ENCODE measurements at regions not wholly inside any gene's neighbourhood (a gene's known extent, or its start where the extent isn't known, plus 50 kb on each side); places are given as distances from the start of the nearest gene placed in this dataset.

DNA sequence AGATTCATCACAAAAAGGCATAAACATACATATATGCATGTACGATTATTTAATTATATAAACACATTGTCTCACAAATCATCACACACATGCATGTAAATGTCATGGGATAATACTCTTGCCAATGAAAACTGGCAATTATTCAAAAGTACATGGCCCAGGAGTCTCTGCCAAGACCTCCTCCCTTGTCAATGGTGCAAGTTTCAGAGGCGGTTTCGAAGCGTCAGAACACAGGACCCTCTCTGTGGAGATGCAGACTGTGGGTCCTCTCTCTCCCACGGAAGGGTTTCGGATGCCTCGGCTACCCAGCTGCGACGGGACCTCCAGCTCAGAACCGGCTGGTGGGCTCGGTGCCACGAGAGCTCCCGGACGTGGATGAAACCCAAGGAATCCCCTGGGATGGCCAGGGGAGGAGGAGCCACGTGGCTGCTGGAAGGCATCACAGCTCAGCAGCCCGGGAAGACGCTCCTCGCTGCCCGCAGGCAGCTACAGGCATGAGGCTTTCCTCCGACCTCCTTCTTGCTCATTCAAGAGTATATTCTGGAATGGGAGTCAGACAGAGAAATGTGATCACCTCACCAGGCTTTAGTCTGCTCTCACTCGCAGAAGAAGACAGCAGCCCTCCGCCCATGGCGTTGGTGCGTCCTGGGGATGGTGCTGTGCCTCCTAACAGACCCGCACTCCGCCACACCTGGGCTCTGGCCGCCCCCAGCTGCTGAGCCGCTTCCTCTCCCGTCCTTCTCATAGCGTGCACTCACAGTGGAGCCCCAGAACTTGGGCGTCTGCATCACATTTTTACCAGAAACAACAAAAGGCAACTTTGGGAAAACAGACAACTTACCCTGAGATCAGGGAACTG, 308.8 kb downstream of the IRX2 start:
- intact Hi-C loops (cut with DNase I), result no loop called here
- Histone ChIP-seq H3K4me1 (ENCODE audit: insufficient read depth) (no peaks in the 10 kb centered on the region), H3K27me3 (no peaks in the 10 kb centered on the region), H3K36me3 (no peaks in the 10 kb centered on the region), H3K27ac (no peak overlapping the region), H3K4me3 (no peak overlapping the region), H3K9me3 (no peaks in the 10 kb centered on the region)
- DNase-seq, result no peak
- TF ChIP-seq CTCF (IDR thresholded peaks at IDR 0.05), result no peak
- no peak for TF ChIP-seq POLR2A (IDR thresholded peaks at IDR 0.05)
- no peak for TF ChIP-seq EP300 (IDR thresholded peaks at IDR 0.05)
- WGBS, 3 donors, result 75 to 80% (median 78%) methylated on average over 29 to 31 of the region's 31 CpGs

GRCh38 chr5:2441495-2442180, 309.8 kb downstream of the IRX2 start:
- intact Hi-C loops (cut with DNase I), result no loop called here
- WGBS, 3 donors, result 39 to 48% (median 39%) methylated on average over 14 of the region's 14 CpGs
- H3K4me3 ChIP-seq, result no peak overlapping the region
- TF ChIP-seq POLR2A (IDR thresholded peaks at IDR 0.05) (no peak), CTCF (IDR thresholded peaks at IDR 0.05) (no peak), EP300 (IDR thresholded peaks at IDR 0.05) (no peak)
- no peaks in the 10 kb centered on the region for H3K4me1 ChIP-seq (ENCODE audit: insufficient read depth)
- H3K9me3 ChIP-seq, result no peaks in the 10 kb centered on the region
- H3K27me3 ChIP-seq, result no peaks in the 10 kb centered on the region
- DNase-seq, result no peak
- no peaks in the 10 kb centered on the region for H3K36me3 ChIP-seq
- H3K27ac ChIP-seq, result no peak overlapping the region

GRCh38 chr5:2439608-2440007, 311.9 kb downstream of the IRX2 start:
- Histone ChIP-seq H3K9me3 (no peaks in the 10 kb centered on the region), H3K4me3 (no peak overlapping the region), H3K27ac (no peak overlapping the region), H3K36me3 (no peaks in the 10 kb centered on the region), H3K4me1 (ENCODE audit: insufficient read depth) (no peaks in the 10 kb centered on the region), H3K27me3 (no peaks in the 10 kb centered on the region)
- TF ChIP-seq POLR2A (IDR thresholded peaks at IDR 0.05) (no peak), CTCF (IDR thresholded peaks at IDR 0.05) (no peak), EP300 (IDR thresholded peaks at IDR 0.05) (no peak)
- intact Hi-C loops (cut with DNase I), result no loop called here
- WGBS, 3 donors, result 90 to 93% (median 92%) methylated on average over 3 of the region's 3 CpGs
- DNase-seq, result no peak

DNA sequence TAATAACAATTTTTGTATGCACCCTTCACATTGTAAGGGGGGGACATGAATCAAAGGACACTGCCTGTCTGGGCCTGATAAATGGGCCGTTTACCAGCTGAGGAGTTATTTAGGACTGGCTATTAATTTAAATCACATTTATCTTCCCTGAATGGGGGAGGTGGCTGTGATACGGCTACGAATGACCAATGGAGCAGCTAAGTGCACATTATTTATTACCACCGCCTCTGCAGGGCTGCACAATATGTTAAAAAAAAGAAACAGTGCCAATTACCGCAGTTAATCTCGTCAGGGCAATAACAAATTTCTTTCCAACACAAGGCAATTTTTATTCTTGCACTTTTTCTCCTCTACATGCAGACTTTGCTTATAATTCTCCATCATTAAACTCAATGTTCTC, 318.4 kb downstream of the IRX2 start:
- H3K4me3 ChIP-seq, result no peak overlapping the region
- H3K9me3 ChIP-seq, result no peaks in the 10 kb centered on the region
- no peak overlapping the region for H3K27ac ChIP-seq
- WGBS, 3 donors, result 4 to 8% (median 6%) methylated on average over 6 of the region's 6 CpGs
- H3K4me1 ChIP-seq (ENCODE audit: insufficient read depth), result no peaks in the 10 kb centered on the region
- intact Hi-C loops (cut with DNase I), result no loop called here
- no peak for TF ChIP-seq EP300 (IDR thresholded peaks at IDR 0.05)
- DNase-seq, result no peak
- no peaks in the 10 kb centered on the region for H3K27me3 ChIP-seq
- H3K36me3 ChIP-seq, result no peaks in the 10 kb centered on the region

All from ovary (tissue), 7 donors.